CD14-positive monocyte (primary cell): ENCODE measurements at regions not wholly inside any gene's neighbourhood (a gene's known extent, or its start where the extent isn't known, plus 50 kb on each side); places are given as distances from the start of the nearest gene placed in this dataset.

Experiments used
- DNase-seq, 3 donors: peaks; one replicate each; pipeline ENCODE4 v3.0.0-alpha.2; 2011 to 2022
- H2AFZ ChIP-seq: 2 replicates; pipeline ENCODE4 v1.6.0; 2012; ENCODE audit warnings: mild to moderate bottlenecking, low read depth, low read length, inconsistent platforms; ENCODE audit not compliant: insufficient read depth, poor library complexity, severe bottlenecking
- H3K27ac ChIP-seq, 2 donors: 1 replicate in 1 of 2; 2 replicates in 1 of 2; pipeline ENCODE4 v1.5.1; 2012 to 2013; ENCODE audit warnings: low read length in 2 of 2, control low read depth in 1 of 2, inconsistent platforms in 1 of 2, low read depth in 1 of 2, mild to moderate bottlenecking in 1 of 2
- H3K27me3 ChIP-seq, 2 donors: one replicate each; pipeline versions ENCODE4 v1.6.0 to v1.6.1; 2011 to 2013; ENCODE audit warnings: low read length in 2 of 2; ENCODE audit not compliant: control insufficient read depth in 2 of 2, insufficient read depth in 2 of 2
- H3K36me3 ChIP-seq, 2 donors: replicated peaks in 1 of 2; 1 replicate in 1 of 2; 2 replicates in 1 of 2; pipeline versions ENCODE4 v1.5.1 to v1.6.1; 2012 to 2013; ENCODE audit warnings: low read length in 2 of 2, control low read depth in 1 of 2, inconsistent platforms in 1 of 2, mild to moderate bottlenecking in 1 of 2; ENCODE audit not compliant: insufficient read depth in 2 of 2, control insufficient read depth in 1 of 2
- H3K4me1 ChIP-seq, 2 donors: 1 replicate in 1 of 2; 2 replicates in 1 of 2; pipeline versions ENCODE4 v1.5.1 to v1.6.1; 2012 to 2013; ENCODE audit warnings: low read length in 2 of 2, control low read depth in 1 of 2, inconsistent platforms in 1 of 2, mild to moderate bottlenecking in 1 of 2, moderate library complexity in 1 of 2; ENCODE audit not compliant: insufficient read depth in 2 of 2, control insufficient read depth in 1 of 2
- H3K4me2 ChIP-seq: replicated peaks from 2 replicates; pipeline ENCODE3; 2012; ENCODE audit warnings: low read length, moderate library complexity, mild to moderate bottlenecking; ENCODE audit not compliant: poor library complexity, severe bottlenecking; ENCODE audit errors: extremely low read depth
- H3K4me3 ChIP-seq, 3 experiments: fragments of 200-600 bp in 1 of 3; sonication (generic) in 1 of 3; replicated peaks in 1 of 3; 1 replicate in 2 of 3; 2 replicates in 1 of 3; pipeline ENCODE4 v1.5.1; 2011 to 2013; ENCODE audit warnings: low read length in 3 of 3, mild to moderate bottlenecking in 3 of 3, control low read depth in 2 of 3, low read depth in 2 of 3, inconsistent platforms in 1 of 3, moderate library complexity in 1 of 3
- H3K79me2 ChIP-seq: 2 replicates; pipeline ENCODE4 v1.6.0; 2012; ENCODE audit warnings: mild to moderate bottlenecking, control low read depth, inconsistent platforms, low read length, moderate library complexity; ENCODE audit not compliant: insufficient read depth
- H3K9ac ChIP-seq: 2 replicates; pipeline ENCODE4 v1.6.0; 2017; ENCODE audit warnings: low read length, mild to moderate bottlenecking; ENCODE audit not compliant: insufficient read depth, poor library complexity, severe bottlenecking
- H3K9me3 ChIP-seq, 2 donors: replicated peaks in 1 of 2; 1 replicate in 1 of 2; 2 replicates in 1 of 2; pipeline versions ENCODE4 v1.5.1 to v1.6.1; 2012 to 2013; ENCODE audit warnings: low read length in 2 of 2, control low read depth in 1 of 2; ENCODE audit not compliant: control insufficient read depth in 1 of 2, insufficient read depth in 1 of 2
- H4K20me1 ChIP-seq: 2 replicates; pipeline ENCODE4 v1.6.0; 2012; ENCODE audit warnings: mild to moderate bottlenecking, low read length, control low read depth, moderate library complexity; ENCODE audit not compliant: insufficient read depth
- H3K27ac Mint-ChIP-seq, 7 donors: one replicate each; pipeline ENCODE4 v1.8.0; 2020; ENCODE audit warnings: mild to moderate bottlenecking in 7 of 7, mixed read lengths in 7 of 7, moderate library complexity in 6 of 7, inconsistent platforms in 2 of 7
- H3K27me3 Mint-ChIP-seq, 3 donors: one replicate each; pipeline ENCODE4 v1.8.0; 2021 to 2022; ENCODE audit warnings: low read depth in 3 of 3, mild to moderate bottlenecking in 3 of 3, mixed read lengths in 3 of 3, moderate library complexity in 3 of 3, inconsistent platforms in 1 of 3
- H3K36me3 Mint-ChIP-seq, 2 donors: one replicate each; pipeline ENCODE4 v1.8.0; 2020; ENCODE audit warnings: mixed read lengths in 2 of 2, inconsistent platforms in 1 of 2, mild to moderate bottlenecking in 1 of 2
- H3K4me1 Mint-ChIP-seq: one replicate; pipeline ENCODE4 v1.8.0; 2020; ENCODE audit warnings: mild to moderate bottlenecking, mixed read lengths
- H3K4me3 Mint-ChIP-seq, 2 donors: one replicate each; pipeline ENCODE4 v1.8.0; 2020; ENCODE audit warnings: mild to moderate bottlenecking in 2 of 2, mixed read lengths in 2 of 2, moderate library complexity in 1 of 2
- H3K9me3 Mint-ChIP-seq, 7 donors: one replicate each; pipeline ENCODE4 v1.8.0; 2020 to 2022; ENCODE audit warnings: mixed read lengths in 7 of 7, mild to moderate bottlenecking in 6 of 7, moderate library complexity in 6 of 7, inconsistent platforms in 2 of 7
- WGBS: methylation state at CpG from one replicate; pipeline ENCODE4 v1.1.5; 2013; ENCODE audit warnings: missing lambda C conversion rate; ENCODE audit not compliant: insufficient coverage; 5-methylcytosine and 5-hydroxymethylcytosine counted together
- intact Hi-C, 2 donors: fragments of 100-400 bp; cut with micrococcal nuclease; formaldehyde crosslinking; loops; one replicate each; pipeline versions ENCODE4 v1.15.0 to v1.15.1; 2023
- TF ChIP-seq, protein P1 (sequence below): fragments of 200-600 bp; IDR thresholded peaks from one replicate; pipeline ENCODE4 v1.8.0; 2022; ENCODE audit warnings: antibody characterized with exemption, mild to moderate bottlenecking

DNA sequence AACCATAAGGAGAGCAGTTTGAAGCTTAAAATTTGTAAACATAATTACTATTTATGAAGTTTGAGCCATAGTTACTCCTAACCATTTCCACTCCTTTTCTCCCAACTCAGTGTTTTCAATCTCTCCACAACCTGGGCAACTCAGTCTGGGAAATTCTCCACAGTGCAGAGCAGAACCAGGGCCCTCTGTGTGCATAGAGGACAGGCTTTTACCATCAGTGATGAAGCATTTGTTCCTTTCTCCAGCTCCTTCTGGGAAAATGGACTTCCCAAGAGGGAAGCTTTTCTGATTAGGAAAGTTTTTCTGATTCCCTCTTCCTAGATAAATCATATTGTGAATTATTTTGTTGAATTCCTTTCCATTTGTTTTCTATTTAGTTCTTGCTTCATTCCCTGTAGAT, 132.3 kb upstream of the MPDZ start:
- H3K9me3 ChIP-seq: no peaks in the 10 kb centered on the region
- Mint-ChIP-seq H3K4me1 (no peaks in the 10 kb centered on the region), H3K4me3 (no peak overlapping the region), H3K36me3 (no peaks in the 10 kb centered on the region), H3K9me3 (peaks cover 0 to 2% (median 0%) of the 10 kb centered on the region in 7 donors), H3K27me3 (no peaks in the 10 kb centered on the region), H3K27ac (no peak overlapping the region)
- H2AFZ ChIP-seq: no peak overlapping the region
- no peak overlapping the region for H3K27ac ChIP-seq
- H3K27me3 ChIP-seq: no peaks in the 10 kb centered on the region
- H3K4me2 ChIP-seq: no peak overlapping the region
- no peaks in the 10 kb centered on the region for H3K36me3 ChIP-seq
- no peaks in the 10 kb centered on the region for H3K4me1 ChIP-seq
- intact Hi-C loops: no loop called here
- no peaks in the 10 kb centered on the region for H3K79me2 ChIP-seq
- TF ChIP-seq, protein P1, sequence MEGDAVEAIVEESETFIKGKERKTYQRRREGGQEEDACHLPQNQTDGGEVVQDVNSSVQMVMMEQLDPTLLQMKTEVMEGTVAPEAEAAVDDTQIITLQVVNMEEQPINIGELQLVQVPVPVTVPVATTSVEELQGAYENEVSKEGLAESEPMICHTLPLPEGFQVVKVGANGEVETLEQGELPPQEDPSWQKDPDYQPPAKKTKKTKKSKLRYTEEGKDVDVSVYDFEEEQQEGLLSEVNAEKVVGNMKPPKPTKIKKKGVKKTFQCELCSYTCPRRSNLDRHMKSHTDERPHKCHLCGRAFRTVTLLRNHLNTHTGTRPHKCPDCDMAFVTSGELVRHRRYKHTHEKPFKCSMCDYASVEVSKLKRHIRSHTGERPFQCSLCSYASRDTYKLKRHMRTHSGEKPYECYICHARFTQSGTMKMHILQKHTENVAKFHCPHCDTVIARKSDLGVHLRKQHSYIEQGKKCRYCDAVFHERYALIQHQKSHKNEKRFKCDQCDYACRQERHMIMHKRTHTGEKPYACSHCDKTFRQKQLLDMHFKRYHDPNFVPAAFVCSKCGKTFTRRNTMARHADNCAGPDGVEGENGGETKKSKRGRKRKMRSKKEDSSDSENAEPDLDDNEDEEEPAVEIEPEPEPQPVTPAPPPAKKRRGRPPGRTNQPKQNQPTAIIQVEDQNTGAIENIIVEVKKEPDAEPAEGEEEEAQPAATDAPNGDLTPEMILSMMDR: no peak
- H3K4me3 ChIP-seq: no peak overlapping the region
- H3K9ac ChIP-seq: no peak overlapping the region
- no peak for DNase-seq
- H4K20me1 ChIP-seq: no peaks in the 10 kb centered on the region

DNA sequence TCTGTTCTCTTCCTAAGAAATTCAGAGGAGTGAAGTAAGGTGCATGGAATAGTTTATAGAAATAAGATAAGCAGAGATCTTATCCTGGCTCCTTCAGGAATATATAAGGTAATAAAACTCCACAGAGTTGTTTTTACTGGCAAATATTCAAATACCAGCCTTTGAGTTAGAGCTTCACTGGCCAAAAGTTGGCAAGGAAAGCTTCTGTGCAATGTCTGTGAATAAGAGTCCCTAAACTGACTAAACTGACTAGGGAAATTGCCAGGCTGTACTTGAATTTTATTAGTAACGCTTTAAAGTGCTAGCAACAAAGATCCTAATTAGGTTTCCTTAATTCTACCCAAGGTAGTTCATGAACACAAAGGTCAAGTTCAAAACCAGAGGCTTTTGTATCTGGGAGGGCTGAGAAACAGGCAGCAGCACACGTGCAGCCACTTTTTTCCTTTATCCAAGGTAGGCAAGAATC, 131.1 kb upstream of the MPDZ start:
- no peaks in the 10 kb centered on the region for H3K4me1 ChIP-seq
- Mint-ChIP-seq H3K4me3 (no peak overlapping the region), H3K27ac (no peak overlapping the region), H3K4me1 (no peaks in the 10 kb centered on the region), H3K27me3 (no peaks in the 10 kb centered on the region), H3K9me3 (no peaks in the 10 kb centered on the region), H3K36me3 (no peaks in the 10 kb centered on the region)
- TF ChIP-seq, protein P1: no peak
- no peaks in the 10 kb centered on the region for H3K36me3 ChIP-seq
- intact Hi-C loops: no loop called here
- no peaks in the 10 kb centered on the region for H4K20me1 ChIP-seq
- H3K4me2 ChIP-seq: no peak overlapping the region
- H3K27ac ChIP-seq: no peak overlapping the region
- DNase-seq: no peak
- H3K27me3 ChIP-seq: no peaks in the 10 kb centered on the region
- no CpG with 5 or more reads among the region's 2 CpGs for WGBS
- H3K9me3 ChIP-seq: no peaks in the 10 kb centered on the region
- H2AFZ ChIP-seq: no peak overlapping the region
- H3K9ac ChIP-seq: no peak overlapping the region
- H3K4me3 ChIP-seq: no peak overlapping the region
- no peaks in the 10 kb centered on the region for H3K79me2 ChIP-seq
